ENCODE measurements at regions not wholly inside any gene's neighbourhood (a gene's known extent, or its start where the extent isn't known, plus 50 kb on each side); places are given as distances from the start of the nearest gene placed in this dataset.

- Histone ChIP-seq H3K4me2 (no peak overlapping the region), H3K4me3 (no peak overlapping the region), H3K36me3 (no peaks in the 10 kb centered on the region), H3K27me3 (no peaks in the 10 kb centered on the region), H3K4me1 (no peaks in the 10 kb centered on the region), H3K27ac (no peak overlapping the region), H3K9me3 (peaks cover 6% of the 10 kb centered on the region), H4K20me1 (no peaks in the 10 kb centered on the region), H3K9ac (no peak overlapping the region)
- no peak for TF ChIP-seq Cebpa-rat (IDR thresholded peaks at IDR 0.05)
Observed at GRCh38 chr9:3004572-3004971, 160.7 kb upstream of the PUM3 start.

- Histone ChIP-seq H3K9ac (no peak overlapping the region), H3K4me1 (no peaks in the 10 kb centered on the region), H3K27me3 (no peaks in the 10 kb centered on the region), H4K20me1 (no peaks in the 10 kb centered on the region), H3K27ac (no peak overlapping the region), H3K4me2 (no peak overlapping the region), H3K9me3 (no peaks in the 10 kb centered on the region), H3K36me3 (no peaks in the 10 kb centered on the region), H3K4me3 (no peak overlapping the region)
- TF ChIP-seq Cebpa-rat (IDR thresholded peaks at IDR 0.05) = no peak
Observed at GRCh38 chr9:3001311-3001710, 157.4 kb upstream of the PUM3 start.

GRCh38 chr9:2992427-2992826, 148.5 kb upstream of the PUM3 start:
- H4K20me1 ChIP-seq = no peaks in the 10 kb centered on the region
- no peaks in the 10 kb centered on the region for H3K27me3 ChIP-seq
- no peaks in the 10 kb centered on the region for H3K9me3 ChIP-seq
- no peak overlapping the region for H3K9ac ChIP-seq
- H3K4me2 ChIP-seq = no peak overlapping the region
- no peak for TF ChIP-seq Cebpa-rat (IDR thresholded peaks at IDR 0.05)
- no peak overlapping the region for H3K4me3 ChIP-seq
- H3K4me1 ChIP-seq = peaks cover 12% of the 10 kb centered on the region; the same call in 1 of the 2 replicates
- H3K36me3 ChIP-seq = no peaks in the 10 kb centered on the region
- no peak overlapping the region for H3K27ac ChIP-seq

GRCh38 chr9:2991292-2991691, 147.4 kb upstream of the PUM3 start:
- Histone ChIP-seq H3K36me3 (no peaks in the 10 kb centered on the region), H3K4me3 (no peak overlapping the region), H3K9ac (no peak overlapping the region), H3K9me3 (no peaks in the 10 kb centered on the region), H4K20me1 (no peaks in the 10 kb centered on the region), H3K4me1 (peaks cover 12% of the 10 kb centered on the region; the same call in 1 of the 2 replicates), H3K4me2 (no peak overlapping the region), H3K27me3 (no peaks in the 10 kb centered on the region), H3K27ac (no peak overlapping the region)
- no peak for TF ChIP-seq Cebpa-rat (IDR thresholded peaks at IDR 0.05)

GRCh38 chr9:2987679-2988078, 143.8 kb upstream of the PUM3 start:
- no peak overlapping the region for H3K27ac ChIP-seq
- H3K27me3 ChIP-seq = no peaks in the 10 kb centered on the region
- H3K4me1 ChIP-seq = peaks cover 7% of the 10 kb centered on the region; the same call in 1 of the 2 replicates
- no peak overlapping the region for H3K9ac ChIP-seq
- no peaks in the 10 kb centered on the region for H3K9me3 ChIP-seq
- H3K36me3 ChIP-seq = no peaks in the 10 kb centered on the region
- no peak overlapping the region for H3K4me2 ChIP-seq
- no peak for TF ChIP-seq Cebpa-rat (IDR thresholded peaks at IDR 0.05)
- H3K4me3 ChIP-seq = no peak overlapping the region
- no peaks in the 10 kb centered on the region for H4K20me1 ChIP-seq

- Histone ChIP-seq H3K4me1 (peaks cover 7% of the 10 kb centered on the region; the same call in 1 of the 2 replicates), H3K36me3 (no peaks in the 10 kb centered on the region), H4K20me1 (no peaks in the 10 kb centered on the region), H3K27ac (no peak overlapping the region), H3K4me2 (no peak overlapping the region), H3K4me3 (no peak overlapping the region), H3K9ac (no peak overlapping the region), H3K9me3 (no peaks in the 10 kb centered on the region), H3K27me3 (no peaks in the 10 kb centered on the region)
- TF ChIP-seq Cebpa-rat (IDR thresholded peaks at IDR 0.05) = no peak
Observed at GRCh38 chr9:2985343-2985742, 141.4 kb upstream of the PUM3 start.

- H3K4me3 ChIP-seq = no peak overlapping the region
- H3K4me1 ChIP-seq = peaks cover under 1% of the 10 kb centered on the region; the same call in 1 of the 2 replicates
- H3K36me3 ChIP-seq = no peaks in the 10 kb centered on the region
- no peak for TF ChIP-seq Cebpa-rat (IDR thresholded peaks at IDR 0.05)
- H3K27me3 ChIP-seq = no peaks in the 10 kb centered on the region
- no peaks in the 10 kb centered on the region for H4K20me1 ChIP-seq
- no peak overlapping the region for H3K27ac ChIP-seq
- no peak overlapping the region for H3K4me2 ChIP-seq
- H3K9ac ChIP-seq = no peak overlapping the region
- no peaks in the 10 kb centered on the region for H3K9me3 ChIP-seq
Observed at GRCh38 chr9:2984491-2984890, 140.6 kb upstream of the PUM3 start.

- Histone ChIP-seq H3K27me3 (no peaks in the 10 kb centered on the region), H3K4me1 (no peaks in the 10 kb centered on the region), H3K4me2 (no peak overlapping the region), H3K4me3 (no peak overlapping the region), H4K20me1 (no peaks in the 10 kb centered on the region), H3K9ac (no peak overlapping the region), H3K27ac (no peak overlapping the region), H3K36me3 (no peaks in the 10 kb centered on the region), H3K9me3 (no peaks in the 10 kb centered on the region)
- no peak for TF ChIP-seq Cebpa-rat (IDR thresholded peaks at IDR 0.05)
Observed at GRCh38 chr9:2979957-2980610, 136.2 kb upstream of the PUM3 start.

- no peaks in the 10 kb centered on the region for H3K27me3 ChIP-seq
- H3K36me3 ChIP-seq = no peaks in the 10 kb centered on the region
- no peak overlapping the region for H3K4me2 ChIP-seq
- no peak overlapping the region for H3K4me3 ChIP-seq
- no peak for TF ChIP-seq Cebpa-rat (IDR thresholded peaks at IDR 0.05)
- peaks cover 26% of the 10 kb centered on the region for H3K9me3 ChIP-seq
- no peak overlapping the region for H3K9ac ChIP-seq
- no peak overlapping the region for H3K27ac ChIP-seq
- no peaks in the 10 kb centered on the region for H3K4me1 ChIP-seq
- no peaks in the 10 kb centered on the region for H4K20me1 ChIP-seq
Observed at GRCh38 chr9:2972475-2972874, 128.6 kb upstream of the PUM3 start.

- H3K27ac ChIP-seq = no peak overlapping the region
- no peaks in the 10 kb centered on the region for H4K20me1 ChIP-seq
- H3K9me3 ChIP-seq = peaks cover 26% of the 10 kb centered on the region
- H3K4me3 ChIP-seq = no peak overlapping the region
- H3K9ac ChIP-seq = no peak overlapping the region
- no peak for TF ChIP-seq Cebpa-rat (IDR thresholded peaks at IDR 0.05)
- H3K4me2 ChIP-seq = no peak overlapping the region
- H3K27me3 ChIP-seq = no peaks in the 10 kb centered on the region
- H3K4me1 ChIP-seq = peaks cover 9% of the 10 kb centered on the region
- no peaks in the 10 kb centered on the region for H3K36me3 ChIP-seq
Observed at GRCh38 chr9:2970864-2971263, 127.0 kb upstream of the PUM3 start.

- Histone ChIP-seq H3K9ac (no peak overlapping the region), H3K9me3 (peaks cover 14% of the 10 kb centered on the region)
Observed at GRCh38 chr9:2967766-2968165, 123.9 kb upstream of the PUM3 start.

More at GRCh38 chr9:2967766-2968165, 123.9 kb upstream of the PUM3 start:
- Histone ChIP-seq H3K27me3 (no peaks in the 10 kb centered on the region), H4K20me1 (no peaks in the 10 kb centered on the region), H3K4me3 (no peak overlapping the region), H3K27ac (no peak overlapping the region), H3K36me3 (no peaks in the 10 kb centered on the region), H3K4me2 (no peak overlapping the region), H3K4me1 (peaks cover 9% of the 10 kb centered on the region)
- TF ChIP-seq Cebpa-rat (IDR thresholded peaks at IDR 0.05) = no peak
